Activated CD8-positive, alpha-beta memory T cell treated with anti-CD3 and anti-CD28 coated beads for 36 hours (primary cell): ENCODE measurements at regions not wholly inside any gene's neighbourhood (a gene's known extent, or its start where the extent isn't known, plus 50 kb on each side); places are given as distances from the start of the nearest gene placed in this dataset.
"Not testable (repeated sequence)": the region's sequence is repeated elsewhere in the genome, so short reads cannot be mapped to it uniquely, and the experiment has no call there.

Experiments
- CTCF ChIA-PET: fragments of 350-600 bp; sonication (Branson Sonifier 250); formaldehyde crosslinking; loops from one replicate; lab custom pipeline; 2021; ENCODE audit warnings: antibody characterized with exemption; lab: Charles Lee
- POLR2A ChIA-PET: fragments of 350-600 bp; sonication (Branson Sonifier 250); formaldehyde crosslinking; loops from one replicate; lab custom pipeline; 2021; ENCODE audit warnings: antibody characterized with exemption; lab: Charles Lee

- ChIA-PET POLR2A (no interaction called here), CTCF (no interaction called here)
Measured at GRCh38 chr3:94459167-94459566, 396.3 kb downstream of the NSUN3 start.

- CTCF ChIA-PET = no interaction called here
- POLR2A ChIA-PET = no interaction called here
Measured at GRCh38 chr3:94460931-94461330, 398.1 kb downstream of the NSUN3 start.

GRCh38 chr3:94462931-94463330, 400.1 kb downstream of the NSUN3 start:
- ChIA-PET CTCF (no interaction called here), POLR2A (no interaction called here)

- ChIA-PET CTCF (no interaction called here), POLR2A (no interaction called here)
Measured at GRCh38 chr3:94472511-94472910, 409.6 kb downstream of the NSUN3 start.

- ChIA-PET POLR2A (no interaction called here), CTCF (no interaction called here)
Measured at GRCh38 chr3:94481226-94481898, 418.5 kb downstream of the NSUN3 start.

GRCh38 chr3:94482686-94483085, 419.8 kb downstream of the NSUN3 start:
- ChIA-PET POLR2A (no interaction called here), CTCF (no interaction called here)

- CTCF ChIA-PET = no interaction called here
- POLR2A ChIA-PET = no interaction called here
Measured at GRCh38 chr3:94483403-94483802, 420.5 kb downstream of the NSUN3 start.

GRCh38 chr3:94494992-94495391, 432.1 kb downstream of the NSUN3 start:
- ChIA-PET CTCF (no interaction called here), POLR2A (no interaction called here)

GRCh38 chr3:94500146-94500545, 437.3 kb downstream of the NSUN3 start:
- CTCF ChIA-PET = no interaction called here
- POLR2A ChIA-PET = no interaction called here

- CTCF ChIA-PET, POLR2A ChIA-PET: not testable (repeated sequence)
Measured at GRCh38 chr3:94507354-94507753, 444.5 kb downstream of the NSUN3 start.

- POLR2A ChIA-PET = no interaction called here
- CTCF ChIA-PET = no interaction called here
Measured at GRCh38 chr3:94512876-94513275, 450.0 kb downstream of the NSUN3 start.

GRCh38 chr3:94513600-94513999, 450.7 kb downstream of the NSUN3 start:
- CTCF ChIA-PET = no interaction called here
- POLR2A ChIA-PET = no interaction called here

- POLR2A ChIA-PET = no interaction called here
Measured at GRCh38 chr3:94515983-94516382, 453.1 kb downstream of the NSUN3 start.

GRCh38 chr3:94520364-94520763, 457.5 kb downstream of the NSUN3 start:
- ChIA-PET CTCF (no interaction called here), POLR2A (no interaction called here)

More at GRCh38 chr3:94515983-94516382, 453.1 kb downstream of the NSUN3 start:
- CTCF ChIA-PET = no interaction called here

GRCh38 chr3:94522488-94522887, 459.6 kb downstream of the NSUN3 start:
- ChIA-PET POLR2A (no interaction called here), CTCF (no interaction called here)

- POLR2A ChIA-PET = no interaction called here
- CTCF ChIA-PET = no interaction called here
Measured at GRCh38 chr3:94524102-94524919, 461.4 kb downstream of the NSUN3 start.

GRCh38 chr3:94525043-94525442, 462.2 kb downstream of the NSUN3 start:
- POLR2A ChIA-PET = no interaction called here
- CTCF ChIA-PET = no interaction called here

- ChIA-PET POLR2A (no interaction called here), CTCF (no interaction called here)
Measured at GRCh38 chr3:94529816-94530215, 467.0 kb downstream of the NSUN3 start.

- POLR2A ChIA-PET = no interaction called here
- CTCF ChIA-PET = no interaction called here
Measured at GRCh38 chr3:94532951-94533350, 470.1 kb downstream of the NSUN3 start.

- ChIA-PET CTCF (no interaction called here), POLR2A (no interaction called here)
Measured at GRCh38 chr3:94539937-94540336, 477.1 kb downstream of the NSUN3 start.

GRCh38 chr3:94543161-94543560, 480.3 kb downstream of the NSUN3 start:
- POLR2A ChIA-PET = no interaction called here
- CTCF ChIA-PET = no interaction called here
